22Rv1 (cell line): ENCODE measurements at regions not wholly inside any gene's neighbourhood (a gene's known extent, or its start where the extent isn't known, plus 50 kb on each side); places are given as distances from the start of the nearest gene placed in this dataset.
A peak's percentile ranks its signal among the peaks of the same experiment; 100 is the strongest.

Experiments
- CTCF ChIP-seq: fragments of 450-650 bp; IDR thresholded peaks from 2 replicates; pipeline ENCODE4 v1.5.1; 2017; ENCODE audit warnings: mild to moderate bottlenecking
- ZFX ChIP-seq: fragments of 450-650 bp; IDR thresholded peaks from 2 replicates; pipeline ENCODE4 v1.6.1; 2017; ENCODE audit warnings: antibody characterized with exemption, borderline replicate concordance

- TF ChIP-seq CTCF (peak; percentile 40), ZFX (no peak)
Observed at GRCh38 chr2:161063946-161064306, 96.3 kb upstream of the TANK start.
